ENCODE measurements at regions not wholly inside any gene's neighbourhood (a gene's known extent, or its start where the extent isn't known, plus 50 kb on each side); places are given as distances from the start of the nearest gene placed in this dataset.

GRCh38 chr10:43859016-43859525 is 210.4 kb upstream of the ZNF32 start:
- TF ChIP-seq BACH2 (CRISPR knock-in tag; IDR thresholded peaks at IDR 0.05; ENCODE audit: borderline replicate concordance) (no peak), ZFP30 (CRISPR knock-in tag; IDR thresholded peaks at IDR 0.05) (no peak), OSR1 (CRISPR knock-in tag; IDR thresholded peaks at IDR 0.05) (no peak), ISL1 (CRISPR knock-in tag; IDR thresholded peaks at IDR 0.05) (no peak), ZNF8 (CRISPR knock-in tag; IDR thresholded peaks at IDR 0.05) (no peak)

Measured in SK-N-SH treated with all-trans-retinoic acid at 6 μM for 48 hours (cell line).